ENCODE measurements at regions not wholly inside any gene's neighbourhood (a gene's known extent, or its start where the extent isn't known, plus 50 kb on each side); places are given as distances from the start of the nearest gene placed in this dataset.

DNA sequence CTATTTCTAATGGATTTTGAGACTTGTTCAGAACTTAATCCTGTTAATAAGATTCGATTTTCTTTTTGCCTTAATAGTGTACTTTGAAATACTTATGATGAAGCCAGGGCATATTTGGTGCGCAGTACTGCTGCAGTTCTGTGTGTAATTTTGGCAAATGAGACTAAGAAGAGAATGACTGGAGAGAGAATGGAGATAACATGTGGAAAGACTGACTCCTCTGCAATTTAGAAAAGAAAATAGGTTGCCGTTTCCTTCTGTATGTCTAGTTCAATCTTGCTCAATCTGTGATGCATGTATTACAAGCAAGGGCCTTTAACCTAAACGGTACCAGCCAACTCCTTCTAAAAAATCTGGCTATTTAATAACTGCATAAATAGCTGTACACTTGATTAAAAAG is 285.1 kb upstream of the CDH11 start:
- TF ChIP-seq, protein P1, sequence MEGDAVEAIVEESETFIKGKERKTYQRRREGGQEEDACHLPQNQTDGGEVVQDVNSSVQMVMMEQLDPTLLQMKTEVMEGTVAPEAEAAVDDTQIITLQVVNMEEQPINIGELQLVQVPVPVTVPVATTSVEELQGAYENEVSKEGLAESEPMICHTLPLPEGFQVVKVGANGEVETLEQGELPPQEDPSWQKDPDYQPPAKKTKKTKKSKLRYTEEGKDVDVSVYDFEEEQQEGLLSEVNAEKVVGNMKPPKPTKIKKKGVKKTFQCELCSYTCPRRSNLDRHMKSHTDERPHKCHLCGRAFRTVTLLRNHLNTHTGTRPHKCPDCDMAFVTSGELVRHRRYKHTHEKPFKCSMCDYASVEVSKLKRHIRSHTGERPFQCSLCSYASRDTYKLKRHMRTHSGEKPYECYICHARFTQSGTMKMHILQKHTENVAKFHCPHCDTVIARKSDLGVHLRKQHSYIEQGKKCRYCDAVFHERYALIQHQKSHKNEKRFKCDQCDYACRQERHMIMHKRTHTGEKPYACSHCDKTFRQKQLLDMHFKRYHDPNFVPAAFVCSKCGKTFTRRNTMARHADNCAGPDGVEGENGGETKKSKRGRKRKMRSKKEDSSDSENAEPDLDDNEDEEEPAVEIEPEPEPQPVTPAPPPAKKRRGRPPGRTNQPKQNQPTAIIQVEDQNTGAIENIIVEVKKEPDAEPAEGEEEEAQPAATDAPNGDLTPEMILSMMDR (IDR thresholded peaks at IDR 0.05): no peak
- 59 to 61% methylated on average over 4 of the region's 4 CpGs for WGBS, 2 donors
- Histone ChIP-seq H3K9me3 (no peaks in the 10 kb centered on the region), H3K4me3 (no peak overlapping the region), H3K27me3 (no peaks in the 10 kb centered on the region), H3K4me1 (no peaks in the 10 kb centered on the region), H3K36me3 (no peaks in the 10 kb centered on the region), H3K27ac (no peak overlapping the region)
- no peak for DNase-seq
- no peak for ATAC-seq
- intact Hi-C loops (cut with DNase I): no loop called here

DNA sequence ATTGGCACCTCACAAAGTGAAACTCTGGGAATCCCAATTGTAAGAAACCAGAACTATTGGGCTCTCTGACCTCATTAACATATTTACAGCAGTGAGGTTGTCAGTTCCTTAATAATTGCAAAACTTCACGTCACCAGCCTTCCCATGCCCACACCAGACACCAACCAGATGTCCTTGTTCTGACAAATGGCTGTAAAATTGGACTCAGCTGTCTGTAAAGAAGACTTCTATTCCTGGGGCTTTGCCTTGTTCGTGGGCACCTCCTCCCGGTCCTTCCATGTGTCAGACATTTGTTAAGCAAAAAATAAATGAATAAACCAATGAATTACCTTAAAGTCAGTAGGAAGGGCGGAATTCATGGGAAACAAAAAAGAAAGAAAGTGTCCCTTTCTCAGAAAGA is 284.3 kb upstream of the CDH11 start:
- DNase-seq: no peak
- no peak for ATAC-seq
- H3K27me3 ChIP-seq: no peaks in the 10 kb centered on the region
- H3K9me3 ChIP-seq: peaks cover 0 to 4% (median 0%) of the 10 kb centered on the region in 11 donors
- WGBS, 2 donors: 87 to 91% methylated on average over 4 of the region's 4 CpGs
- H3K4me3 ChIP-seq: no peak overlapping the region
- H3K36me3 ChIP-seq: no peaks in the 10 kb centered on the region
- intact Hi-C loops (cut with DNase I): no loop called here
- H3K4me1 ChIP-seq: no peaks in the 10 kb centered on the region
- TF ChIP-seq, protein P1 (IDR thresholded peaks at IDR 0.05): no peak
- no peak overlapping the region for H3K27ac ChIP-seq

DNA sequence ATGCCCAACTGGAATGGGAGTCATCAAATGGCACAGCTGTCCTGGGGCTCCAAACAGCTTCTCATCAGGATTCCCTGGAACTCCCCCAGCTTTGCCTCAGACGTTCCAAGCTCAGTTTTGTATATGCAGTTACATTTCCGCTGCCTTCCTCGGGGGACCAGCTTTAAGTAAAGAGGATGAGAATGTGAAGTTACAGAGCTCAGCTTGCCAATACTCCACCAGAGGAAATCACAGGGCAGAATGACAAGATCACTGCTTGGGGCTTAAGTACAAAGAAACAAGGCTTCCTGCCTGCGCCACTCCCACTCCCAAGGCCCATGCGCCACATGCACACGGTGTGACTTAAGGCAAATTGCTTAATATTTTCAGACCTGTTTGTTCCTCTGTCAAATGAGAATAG is 272.4 kb upstream of the CDH11 start:
- TF ChIP-seq, protein P1 (IDR thresholded peaks at IDR 0.05): no peak
- intact Hi-C loops (cut with DNase I): no loop called here
- 52 to 58% methylated on average over 6 of the region's 6 CpGs for WGBS, 2 donors

DNA sequence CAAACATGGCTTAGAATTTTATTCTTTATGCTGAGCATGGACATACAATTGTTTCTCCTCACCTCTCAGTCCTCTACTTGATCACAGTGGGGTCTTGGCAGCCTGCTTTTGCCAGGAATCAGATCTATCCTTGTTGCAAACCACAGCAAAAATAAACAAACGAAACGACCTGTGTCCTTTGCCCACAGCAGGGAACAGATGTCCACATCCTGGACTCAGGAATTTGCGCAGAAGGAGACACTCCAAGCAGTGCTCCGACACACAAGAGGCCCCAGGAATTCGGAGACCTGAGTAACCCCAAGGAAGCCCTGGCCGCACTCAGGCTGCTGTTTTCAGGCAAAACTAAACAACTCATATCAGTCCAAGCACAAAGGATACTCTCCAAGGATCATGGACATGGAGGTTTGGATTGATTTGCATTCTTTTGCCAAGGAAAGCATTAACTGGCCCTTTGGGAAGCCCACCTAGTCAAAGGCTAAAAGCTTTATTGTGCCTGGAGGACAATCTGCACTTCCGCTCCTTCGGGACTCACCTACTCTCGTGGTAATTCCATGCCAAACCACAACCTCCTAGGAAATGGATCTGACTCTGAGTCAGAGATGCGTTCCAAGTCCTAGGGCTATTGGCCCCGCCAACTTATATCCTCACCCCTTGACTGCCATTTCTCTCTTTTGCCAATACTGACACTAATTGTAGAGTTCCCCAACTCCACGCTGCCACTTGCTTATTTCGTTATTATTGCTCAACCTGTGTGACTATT is 271.1 kb upstream of the CDH11 start:
- 83 to 88% methylated on average over 13 of the region's 13 CpGs for WGBS, 2 donors
- H3K27ac ChIP-seq: no peak overlapping the region
- H3K4me3 ChIP-seq: no peak overlapping the region
- intact Hi-C loops (cut with DNase I): no loop called here
- H3K9me3 ChIP-seq: peaks cover 0 to 11% (median 0%) of the 10 kb centered on the region in 11 donors
- DNase-seq (no peak), ATAC-seq (no peak)
- H3K4me1 ChIP-seq: no peaks in the 10 kb centered on the region
- H3K27me3 ChIP-seq: no peaks in the 10 kb centered on the region
- H3K36me3 ChIP-seq: no peaks in the 10 kb centered on the region
- TF ChIP-seq, protein P1 (IDR thresholded peaks at IDR 0.05): no peak

More for the DNA sequence above, 272.4 kb upstream of the CDH11 start:
- no peak for ATAC-seq
- no peak for DNase-seq
- Histone ChIP-seq H3K36me3 (no peaks in the 10 kb centered on the region), H3K4me1 (no peaks in the 10 kb centered on the region), H3K4me3 (no peak overlapping the region), H3K9me3 (peaks cover 0 to 9% (median 0%) of the 10 kb centered on the region in 11 donors), H3K27ac (no peak overlapping the region), H3K27me3 (no peaks in the 10 kb centered on the region)
